Omental fat pad (tissue), 3 donors: ENCODE measurements at regions not wholly inside any gene's neighbourhood (a gene's known extent, or its start where the extent isn't known, plus 50 kb on each side); places are given as distances from the start of the nearest gene placed in this dataset.

ENCODE experiments used
- ATAC-seq: fragments of 150-250 bp; one replicate; pipeline ENCODE4 v1.9.1; 2016; ENCODE audit warnings: mild to moderate bottlenecking, moderate library complexity; ENCODE audit not compliant: low FRiP score
- DNase-seq: peaks from one replicate; pipeline ENCODE4 v3.0.0-alpha.2; 2019; ENCODE audit warnings: low spot score
- TF ChIP-seq, protein P1 (sequence below), 3 donors: fragments of 450-650 bp; IDR thresholded peaks; one replicate each; pipeline ENCODE4 v1.5.1; 2016 to 2017; ENCODE audit warnings: antibody characterized with exemption in 3 of 3, mild to moderate bottlenecking in 3 of 3, moderate library complexity in 2 of 3

DNA sequence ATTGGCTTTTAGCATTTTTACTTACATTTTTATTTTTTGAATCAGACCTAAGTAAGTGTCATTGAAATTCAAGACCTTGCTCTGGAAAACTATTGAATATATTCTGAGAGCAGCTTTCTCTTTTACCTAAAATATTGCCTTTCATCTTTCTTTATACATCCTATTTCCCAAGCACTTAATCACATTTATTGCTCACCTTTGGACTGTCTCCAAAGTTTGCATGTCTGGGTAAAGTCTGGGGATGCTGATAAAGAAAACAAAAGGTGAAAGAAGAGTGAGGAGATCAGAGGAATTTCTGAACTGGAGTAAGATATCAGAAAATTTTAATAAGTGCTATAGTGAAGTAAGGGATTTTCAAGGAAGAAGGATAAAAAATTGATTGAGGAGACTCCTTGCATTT lies 308.5 kb upstream of the AADAT start:
- DNase-seq (no peak), ATAC-seq (no peak)
- TF ChIP-seq, protein P1, sequence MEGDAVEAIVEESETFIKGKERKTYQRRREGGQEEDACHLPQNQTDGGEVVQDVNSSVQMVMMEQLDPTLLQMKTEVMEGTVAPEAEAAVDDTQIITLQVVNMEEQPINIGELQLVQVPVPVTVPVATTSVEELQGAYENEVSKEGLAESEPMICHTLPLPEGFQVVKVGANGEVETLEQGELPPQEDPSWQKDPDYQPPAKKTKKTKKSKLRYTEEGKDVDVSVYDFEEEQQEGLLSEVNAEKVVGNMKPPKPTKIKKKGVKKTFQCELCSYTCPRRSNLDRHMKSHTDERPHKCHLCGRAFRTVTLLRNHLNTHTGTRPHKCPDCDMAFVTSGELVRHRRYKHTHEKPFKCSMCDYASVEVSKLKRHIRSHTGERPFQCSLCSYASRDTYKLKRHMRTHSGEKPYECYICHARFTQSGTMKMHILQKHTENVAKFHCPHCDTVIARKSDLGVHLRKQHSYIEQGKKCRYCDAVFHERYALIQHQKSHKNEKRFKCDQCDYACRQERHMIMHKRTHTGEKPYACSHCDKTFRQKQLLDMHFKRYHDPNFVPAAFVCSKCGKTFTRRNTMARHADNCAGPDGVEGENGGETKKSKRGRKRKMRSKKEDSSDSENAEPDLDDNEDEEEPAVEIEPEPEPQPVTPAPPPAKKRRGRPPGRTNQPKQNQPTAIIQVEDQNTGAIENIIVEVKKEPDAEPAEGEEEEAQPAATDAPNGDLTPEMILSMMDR (IDR thresholded peaks at IDR 0.05), result no peak

- TF ChIP-seq, protein P1 (IDR thresholded peaks at IDR 0.05), result no peak
- DNase-seq, result no peak
- no peak for ATAC-seq
Observed at GRCh38 chr4:170395773-170396172, 306.0 kb upstream of the AADAT start.

DNA sequence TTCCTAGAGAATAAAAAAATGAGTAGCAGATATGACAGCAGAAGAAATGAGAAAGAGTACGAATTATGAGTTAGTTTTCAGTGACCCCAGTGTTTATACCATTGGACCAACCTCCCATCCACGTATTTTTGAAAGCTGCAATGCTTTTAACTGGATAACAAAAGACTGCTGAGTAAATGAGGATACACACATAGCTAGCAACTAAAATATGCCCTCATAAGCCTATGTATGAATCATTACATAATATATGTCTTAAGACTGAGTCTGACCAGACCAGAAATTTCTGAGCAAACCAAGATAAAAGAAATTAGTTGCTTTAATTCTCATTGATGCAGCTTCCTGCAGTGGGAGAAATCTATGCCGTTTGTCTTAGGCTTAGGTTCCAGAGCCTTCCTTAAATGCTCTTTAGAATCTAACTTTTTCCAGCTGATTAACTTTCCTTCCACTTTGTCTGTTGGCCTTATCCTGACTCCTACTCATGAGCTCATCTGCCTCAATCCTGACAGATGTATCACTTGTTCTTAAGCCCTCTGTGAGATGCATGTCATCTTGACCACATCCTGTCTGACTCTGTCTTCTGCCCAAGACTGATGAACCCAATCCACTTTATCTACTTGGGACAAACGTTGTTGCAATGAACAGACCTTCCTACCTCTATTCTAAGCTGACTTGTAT lies 301.4 kb upstream of the AADAT start:
- TF ChIP-seq, protein P1 (IDR thresholded peaks at IDR 0.05), result no peak
- DNase-seq (no peak), ATAC-seq (no peak)

DNA sequence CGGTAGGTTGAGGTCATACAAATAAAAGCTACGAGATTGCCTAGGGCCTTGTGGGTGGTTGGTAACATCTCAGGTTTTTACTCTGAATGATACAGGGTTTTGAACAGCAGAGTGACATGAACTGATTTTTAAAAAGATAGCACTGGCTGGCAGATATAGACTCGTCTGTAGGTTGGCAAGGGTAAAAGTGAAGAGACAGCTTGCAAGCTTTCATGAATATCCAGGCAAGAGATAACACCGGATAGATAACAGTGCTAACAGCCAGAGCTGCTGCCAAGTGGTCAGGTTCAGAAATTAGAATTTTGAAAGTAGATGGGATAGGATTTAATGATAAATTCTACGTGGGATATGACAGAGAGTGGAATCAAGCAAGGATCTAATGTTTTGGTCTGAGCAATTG lies 299.7 kb upstream of the AADAT start:
- ATAC-seq (no peak), DNase-seq (no peak)
- TF ChIP-seq, protein P1 (IDR thresholded peaks at IDR 0.05), result no peak

GRCh38 chr4:170388255-170388654 lies 298.5 kb upstream of the AADAT start:
- no peak for DNase-seq
- no peak for ATAC-seq
- TF ChIP-seq, protein P1 (IDR thresholded peaks at IDR 0.05), result no peak

GRCh38 chr4:170386971-170387370 lies 297.2 kb upstream of the AADAT start:
- TF ChIP-seq, protein P1 (IDR thresholded peaks at IDR 0.05), result no peak
- ATAC-seq (no peak), DNase-seq (no peak)

GRCh38 chr4:170386511-170386910 lies 296.8 kb upstream of the AADAT start:
- ATAC-seq (no peak), DNase-seq (no peak)
- TF ChIP-seq, protein P1 (IDR thresholded peaks at IDR 0.05), result no peak
